ENCODE measurements at regions not wholly inside any gene's neighbourhood (a gene's known extent, or its start where the extent isn't known, plus 50 kb on each side); places are given as distances from the start of the nearest gene placed in this dataset.

- no peak for TF ChIP-seq SP1 (IDR thresholded peaks at IDR 0.05)
- no peak for TF ChIP-seq ZNF384 (IDR thresholded peaks at IDR 0.05)
- no peak for TF ChIP-seq TARDBP (IDR thresholded peaks at IDR 0.05)
- no peak for TF ChIP-seq FOXA1 (IDR thresholded peaks at IDR 0.05)
- no peak for TF ChIP-seq FOXM1 (IDR thresholded peaks at IDR 0.05; ENCODE audit: borderline replicate concordance)
- no peak for TF ChIP-seq NFRKB (IDR thresholded peaks at IDR 0.05)
- no peak for TF ChIP-seq BHLHE40 (IDR thresholded peaks at IDR 0.05; ENCODE audit: borderline replicate concordance)
- TF ChIP-seq LEF1 (IDR thresholded peaks at IDR 0.05; ENCODE audit: borderline replicate concordance) = no peak
- no peak for TF ChIP-seq ARNT (IDR thresholded peaks at IDR 0.05)
- no peak for TF ChIP-seq ELF4 (IDR thresholded peaks at IDR 0.05)
- no peak for TF ChIP-seq L3MBTL2 (conservative IDR thresholded peaks at IDR 0.05)
- no peak for TF ChIP-seq SUZ12 (IDR thresholded peaks at IDR 0.05)
- TF ChIP-seq HDGF (IDR thresholded peaks at IDR 0.05; ENCODE audit: borderline replicate concordance) = no peak
Measured at GRCh38 chr5:64077589-64077988, 88.1 kb upstream of the RNF180 start.
